ENCODE measurements at regions not wholly inside any gene's neighbourhood (a gene's known extent, or its start where the extent isn't known, plus 50 kb on each side); places are given as distances from the start of the nearest gene placed in this dataset.

- TF ChIP-seq POLR2AphosphoS5 (IDR thresholded peaks at IDR 0.05; ENCODE audit: low read depth) (no peak), SPI1 (IDR thresholded peaks at IDR 0.05; ENCODE audit: borderline replicate concordance, low read depth) (no peak)
- TF ChIP-seq, protein P1, sequence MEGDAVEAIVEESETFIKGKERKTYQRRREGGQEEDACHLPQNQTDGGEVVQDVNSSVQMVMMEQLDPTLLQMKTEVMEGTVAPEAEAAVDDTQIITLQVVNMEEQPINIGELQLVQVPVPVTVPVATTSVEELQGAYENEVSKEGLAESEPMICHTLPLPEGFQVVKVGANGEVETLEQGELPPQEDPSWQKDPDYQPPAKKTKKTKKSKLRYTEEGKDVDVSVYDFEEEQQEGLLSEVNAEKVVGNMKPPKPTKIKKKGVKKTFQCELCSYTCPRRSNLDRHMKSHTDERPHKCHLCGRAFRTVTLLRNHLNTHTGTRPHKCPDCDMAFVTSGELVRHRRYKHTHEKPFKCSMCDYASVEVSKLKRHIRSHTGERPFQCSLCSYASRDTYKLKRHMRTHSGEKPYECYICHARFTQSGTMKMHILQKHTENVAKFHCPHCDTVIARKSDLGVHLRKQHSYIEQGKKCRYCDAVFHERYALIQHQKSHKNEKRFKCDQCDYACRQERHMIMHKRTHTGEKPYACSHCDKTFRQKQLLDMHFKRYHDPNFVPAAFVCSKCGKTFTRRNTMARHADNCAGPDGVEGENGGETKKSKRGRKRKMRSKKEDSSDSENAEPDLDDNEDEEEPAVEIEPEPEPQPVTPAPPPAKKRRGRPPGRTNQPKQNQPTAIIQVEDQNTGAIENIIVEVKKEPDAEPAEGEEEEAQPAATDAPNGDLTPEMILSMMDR (IDR thresholded peaks at IDR 0.05; ENCODE audit: insufficient read depth, low read length): no peak
- TF ChIP-seq, protein P2, sequence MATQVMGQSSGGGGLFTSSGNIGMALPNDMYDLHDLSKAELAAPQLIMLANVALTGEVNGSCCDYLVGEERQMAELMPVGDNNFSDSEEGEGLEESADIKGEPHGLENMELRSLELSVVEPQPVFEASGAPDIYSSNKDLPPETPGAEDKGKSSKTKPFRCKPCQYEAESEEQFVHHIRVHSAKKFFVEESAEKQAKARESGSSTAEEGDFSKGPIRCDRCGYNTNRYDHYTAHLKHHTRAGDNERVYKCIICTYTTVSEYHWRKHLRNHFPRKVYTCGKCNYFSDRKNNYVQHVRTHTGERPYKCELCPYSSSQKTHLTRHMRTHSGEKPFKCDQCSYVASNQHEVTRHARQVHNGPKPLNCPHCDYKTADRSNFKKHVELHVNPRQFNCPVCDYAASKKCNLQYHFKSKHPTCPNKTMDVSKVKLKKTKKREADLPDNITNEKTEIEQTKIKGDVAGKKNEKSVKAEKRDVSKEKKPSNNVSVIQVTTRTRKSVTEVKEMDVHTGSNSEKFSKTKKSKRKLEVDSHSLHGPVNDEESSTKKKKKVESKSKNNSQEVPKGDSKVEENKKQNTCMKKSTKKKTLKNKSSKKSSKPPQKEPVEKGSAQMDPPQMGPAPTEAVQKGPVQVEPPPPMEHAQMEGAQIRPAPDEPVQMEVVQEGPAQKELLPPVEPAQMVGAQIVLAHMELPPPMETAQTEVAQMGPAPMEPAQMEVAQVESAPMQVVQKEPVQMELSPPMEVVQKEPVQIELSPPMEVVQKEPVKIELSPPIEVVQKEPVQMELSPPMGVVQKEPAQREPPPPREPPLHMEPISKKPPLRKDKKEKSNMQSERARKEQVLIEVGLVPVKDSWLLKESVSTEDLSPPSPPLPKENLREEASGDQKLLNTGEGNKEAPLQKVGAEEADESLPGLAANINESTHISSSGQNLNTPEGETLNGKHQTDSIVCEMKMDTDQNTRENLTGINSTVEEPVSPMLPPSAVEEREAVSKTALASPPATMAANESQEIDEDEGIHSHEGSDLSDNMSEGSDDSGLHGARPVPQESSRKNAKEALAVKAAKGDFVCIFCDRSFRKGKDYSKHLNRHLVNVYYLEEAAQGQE (IDR thresholded peaks at IDR 0.05; ENCODE audit: insufficient replicate concordance, low read depth): no peak
These were observed 648.3 kb upstream of the NECTIN3 start for GRCh38 chr3:110423276-110423675.
